MG63 (cell line): ENCODE measurements at regions not wholly inside any gene's neighbourhood (a gene's known extent, or its start where the extent isn't known, plus 50 kb on each side); places are given as distances from the start of the nearest gene placed in this dataset.
"Not testable (repeated sequence)": the region's sequence is repeated elsewhere in the genome, so short reads cannot be mapped to it uniquely, and the experiment has no call there.

Experiments used
- DNase-seq: peaks from one replicate; pipeline ENCODE4 v3.0.0-alpha.2; 2020
- H3K27me3 ChIP-seq: fragments of 250-450 bp; sonication (Bioruptor Pico); 2 replicates; pipeline ENCODE4 v1.5.1; 2020; ENCODE audit warnings: mild to moderate bottlenecking, moderate library complexity
- H3K36me3 ChIP-seq: fragments of 250-450 bp; sonication (Bioruptor Pico); 2 replicates; pipeline ENCODE4 v1.5.1; 2020; ENCODE audit warnings: mild to moderate bottlenecking, moderate library complexity
- H3K4me3 ChIP-seq: fragments of 250-450 bp; sonication (Bioruptor Pico); 2 replicates; pipeline ENCODE4 v1.5.1; 2020; ENCODE audit warnings: mild to moderate bottlenecking, moderate library complexity
- H3K9me3 ChIP-seq: fragments of 250-450 bp; sonication (Bioruptor Pico); 2 replicates; pipeline ENCODE4 v1.5.1; 2020; ENCODE audit warnings: mild to moderate bottlenecking, moderate library complexity

- Histone ChIP-seq H3K36me3 (no peaks in the 10 kb centered on the region), H3K27me3 (no peaks in the 10 kb centered on the region), H3K4me3 (no peak overlapping the region), H3K9me3 (no peaks in the 10 kb centered on the region)
- no peak for DNase-seq
These were observed 408.4 kb downstream of the MAFB start for GRCh38 chr20:40280616-40281015.

GRCh38 chr20:40279390-40279789 lies 409.6 kb downstream of the MAFB start:
- H3K27me3 ChIP-seq, result no peaks in the 10 kb centered on the region
- no peaks in the 10 kb centered on the region for H3K9me3 ChIP-seq
- peak; percentile 64 for DNase-seq
- H3K36me3 ChIP-seq, result no peaks in the 10 kb centered on the region
- H3K4me3 ChIP-seq, result no peak overlapping the region

GRCh38 chr20:40278673-40279072 lies 410.4 kb downstream of the MAFB start:
- Histone ChIP-seq H3K4me3 (no peak overlapping the region), H3K9me3 (no peaks in the 10 kb centered on the region), H3K27me3 (no peaks in the 10 kb centered on the region), H3K36me3 (no peaks in the 10 kb centered on the region)
- DNase-seq, result no peak

GRCh38 chr20:40276301-40276700 lies 412.7 kb downstream of the MAFB start:
- no peak overlapping the region for H3K4me3 ChIP-seq
- no peaks in the 10 kb centered on the region for H3K36me3 ChIP-seq
- H3K9me3 ChIP-seq, result no peaks in the 10 kb centered on the region
- no peak for DNase-seq
- no peaks in the 10 kb centered on the region for H3K27me3 ChIP-seq

- H3K27me3 ChIP-seq, result no peaks in the 10 kb centered on the region
- no peaks in the 10 kb centered on the region for H3K9me3 ChIP-seq
- H3K36me3 ChIP-seq, result no peaks in the 10 kb centered on the region
- no peak for DNase-seq
- H3K4me3 ChIP-seq, result no peak overlapping the region
These were observed 413.3 kb downstream of the MAFB start for GRCh38 chr20:40275738-40276137.

- Histone ChIP-seq H3K36me3 (no peaks in the 10 kb centered on the region), H3K27me3 (no peaks in the 10 kb centered on the region), H3K9me3 (no peaks in the 10 kb centered on the region), H3K4me3 (no peak overlapping the region)
- no peak for DNase-seq
These were observed 414.0 kb downstream of the MAFB start for GRCh38 chr20:40274912-40275533.

GRCh38 chr20:40269274-40269673 lies 419.8 kb downstream of the MAFB start:
- H3K4me3 ChIP-seq, DNase-seq, H3K27me3 ChIP-seq: not testable (repeated sequence)

GRCh38 chr20:40268321-40269075 lies 420.5 kb downstream of the MAFB start:
- H3K9me3 ChIP-seq, result no peaks in the 10 kb centered on the region

More at GRCh38 chr20:40269274-40269673, 419.8 kb downstream of the MAFB start:
- not testable (repeated sequence) for H3K9me3 ChIP-seq, H3K36me3 ChIP-seq

GRCh38 chr20:40265825-40266533 lies 423.1 kb downstream of the MAFB start:
- DNase-seq, result peak; percentile 39
- H3K4me3 ChIP-seq, result no peak overlapping the region
- H3K36me3 ChIP-seq, result no peaks in the 10 kb centered on the region
- no peaks in the 10 kb centered on the region for H3K27me3 ChIP-seq
- H3K9me3 ChIP-seq, result no peaks in the 10 kb centered on the region

More at GRCh38 chr20:40268321-40269075, 420.5 kb downstream of the MAFB start:
- H3K4me3 ChIP-seq, result no peak overlapping the region
- no peaks in the 10 kb centered on the region for H3K36me3 ChIP-seq
- no peaks in the 10 kb centered on the region for H3K27me3 ChIP-seq
- DNase-seq, result no peak

GRCh38 chr20:40262219-40262618 lies 426.8 kb downstream of the MAFB start:
- no peaks in the 10 kb centered on the region for H3K9me3 ChIP-seq
- no peak for DNase-seq
- peaks cover 2% of the 10 kb centered on the region; the same call in 1 of the 2 replicates for H3K27me3 ChIP-seq
- no peaks in the 10 kb centered on the region for H3K36me3 ChIP-seq
- H3K4me3 ChIP-seq, result no peak overlapping the region

- DNase-seq, result no peak
- peaks cover 7% of the 10 kb centered on the region; the same call in 1 of the 2 replicates for H3K27me3 ChIP-seq
- H3K4me3 ChIP-seq, result no peak overlapping the region
- no peaks in the 10 kb centered on the region for H3K36me3 ChIP-seq
- no peaks in the 10 kb centered on the region for H3K9me3 ChIP-seq
These were observed 430.1 kb downstream of the MAFB start for GRCh38 chr20:40258931-40259330.

GRCh38 chr20:40257763-40258162 lies 431.3 kb downstream of the MAFB start:
- Histone ChIP-seq H3K4me3 (no peak overlapping the region), H3K27me3 (peaks cover 7% of the 10 kb centered on the region; the same call in 1 of the 2 replicates), H3K9me3 (no peaks in the 10 kb centered on the region), H3K36me3 (no peaks in the 10 kb centered on the region)
- no peak for DNase-seq

- Histone ChIP-seq H3K36me3 (no peaks in the 10 kb centered on the region), H3K4me3 (no peak overlapping the region), H3K27me3 (peaks cover 7% of the 10 kb centered on the region; the same call in 1 of the 2 replicates), H3K9me3 (no peaks in the 10 kb centered on the region)
- no peak for DNase-seq
These were observed 433.7 kb downstream of the MAFB start for GRCh38 chr20:40255365-40255764.

GRCh38 chr20:40254023-40254772 lies 434.8 kb downstream of the MAFB start:
- Histone ChIP-seq H3K9me3 (no peaks in the 10 kb centered on the region), H3K36me3 (no peaks in the 10 kb centered on the region), H3K27me3 (peaks cover 7% of the 10 kb centered on the region; the same call in 1 of the 2 replicates), H3K4me3 (no peak overlapping the region)
- no peak for DNase-seq

GRCh38 chr20:40251284-40251932 lies 437.6 kb downstream of the MAFB start:
- Histone ChIP-seq H3K4me3 (no peak overlapping the region), H3K36me3 (no peaks in the 10 kb centered on the region), H3K27me3 (peaks cover 6% of the 10 kb centered on the region; the same call in 1 of the 2 replicates), H3K9me3 (no peaks in the 10 kb centered on the region)
- DNase-seq, result peak; percentile 13

- DNase-seq, result no peak
- H3K27me3 ChIP-seq, result no peaks in the 10 kb centered on the region
- H3K36me3 ChIP-seq, result no peaks in the 10 kb centered on the region
- no peak overlapping the region for H3K4me3 ChIP-seq
- no peaks in the 10 kb centered on the region for H3K9me3 ChIP-seq
These were observed 439.2 kb downstream of the MAFB start for GRCh38 chr20:40249805-40250204.
